ENCODE measurements at regions not wholly inside any gene's neighbourhood (a gene's known extent, or its start where the extent isn't known, plus 50 kb on each side); places are given as distances from the start of the nearest gene placed in this dataset.
"Not testable (repeated sequence)": the region's sequence is repeated elsewhere in the genome, so short reads cannot be mapped to it uniquely, and the experiment has no call there.

DNA sequence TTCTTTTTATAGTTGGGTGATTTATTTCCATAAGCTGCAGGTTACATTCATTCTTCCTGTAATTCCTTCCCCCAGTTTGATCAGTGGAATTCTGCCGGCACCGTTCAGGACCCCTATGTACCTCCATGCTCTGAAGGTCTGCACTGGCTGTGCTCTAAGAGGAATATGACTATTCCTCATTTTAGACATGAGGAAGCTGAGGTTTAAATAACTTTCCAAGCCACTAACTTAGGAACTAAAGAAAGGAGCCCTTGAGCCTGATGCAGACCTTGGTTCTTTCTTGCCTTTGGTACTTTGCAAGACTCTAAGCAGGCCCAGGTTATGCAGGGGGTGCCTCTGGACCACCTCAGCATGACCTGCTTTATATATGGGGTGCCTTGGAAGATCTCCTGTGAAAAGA, 318.5 kb downstream of the QKI start:
- no peak overlapping the region for H3K4me3 ChIP-seq
- 77% methylated on average over 2 of the region's 2 CpGs for WGBS
- no peaks in the 10 kb centered on the region for H3K36me3 ChIP-seq
- H3K27me3 ChIP-seq, result no peaks in the 10 kb centered on the region
- TF ChIP-seq POLR2AphosphoS5 (IDR thresholded peaks at IDR 0.05), result no peak
- TF ChIP-seq EP300 (IDR thresholded peaks at IDR 0.05), result no peak
- TF ChIP-seq POLR2A (IDR thresholded peaks at IDR 0.05), result no peak
- TF ChIP-seq, protein P1, sequence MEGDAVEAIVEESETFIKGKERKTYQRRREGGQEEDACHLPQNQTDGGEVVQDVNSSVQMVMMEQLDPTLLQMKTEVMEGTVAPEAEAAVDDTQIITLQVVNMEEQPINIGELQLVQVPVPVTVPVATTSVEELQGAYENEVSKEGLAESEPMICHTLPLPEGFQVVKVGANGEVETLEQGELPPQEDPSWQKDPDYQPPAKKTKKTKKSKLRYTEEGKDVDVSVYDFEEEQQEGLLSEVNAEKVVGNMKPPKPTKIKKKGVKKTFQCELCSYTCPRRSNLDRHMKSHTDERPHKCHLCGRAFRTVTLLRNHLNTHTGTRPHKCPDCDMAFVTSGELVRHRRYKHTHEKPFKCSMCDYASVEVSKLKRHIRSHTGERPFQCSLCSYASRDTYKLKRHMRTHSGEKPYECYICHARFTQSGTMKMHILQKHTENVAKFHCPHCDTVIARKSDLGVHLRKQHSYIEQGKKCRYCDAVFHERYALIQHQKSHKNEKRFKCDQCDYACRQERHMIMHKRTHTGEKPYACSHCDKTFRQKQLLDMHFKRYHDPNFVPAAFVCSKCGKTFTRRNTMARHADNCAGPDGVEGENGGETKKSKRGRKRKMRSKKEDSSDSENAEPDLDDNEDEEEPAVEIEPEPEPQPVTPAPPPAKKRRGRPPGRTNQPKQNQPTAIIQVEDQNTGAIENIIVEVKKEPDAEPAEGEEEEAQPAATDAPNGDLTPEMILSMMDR (IDR thresholded peaks at IDR 0.05), result no peak
- no peak overlapping the region for H3K27ac ChIP-seq
- no peaks in the 10 kb centered on the region for H3K4me1 ChIP-seq
- H3K9me3 ChIP-seq, result no peaks in the 10 kb centered on the region
- DNase-seq (ENCODE audit: low spot score in 2 of 2), result no peak

DNA sequence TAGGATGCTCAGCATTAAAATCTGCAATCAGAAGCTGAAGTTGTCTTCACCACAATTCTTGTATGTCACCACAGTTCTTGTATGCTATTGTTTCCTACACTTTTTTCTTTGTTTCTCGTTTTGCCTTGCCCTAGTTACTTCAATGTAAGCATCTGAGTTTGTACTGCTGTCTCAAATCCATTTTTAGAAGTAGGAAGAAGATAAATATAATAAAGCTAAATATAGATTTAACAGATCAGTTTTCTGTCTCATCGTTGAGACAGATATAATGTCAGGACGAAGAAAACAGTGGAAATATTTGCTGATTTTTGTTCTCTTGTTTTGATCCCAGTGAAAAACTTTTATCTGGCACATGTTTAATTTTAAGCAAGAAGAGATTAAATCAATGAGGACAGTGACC, 318.0 kb downstream of the QKI start:
- WGBS, result 53% methylated on average over 3 of the region's 3 CpGs

DNA sequence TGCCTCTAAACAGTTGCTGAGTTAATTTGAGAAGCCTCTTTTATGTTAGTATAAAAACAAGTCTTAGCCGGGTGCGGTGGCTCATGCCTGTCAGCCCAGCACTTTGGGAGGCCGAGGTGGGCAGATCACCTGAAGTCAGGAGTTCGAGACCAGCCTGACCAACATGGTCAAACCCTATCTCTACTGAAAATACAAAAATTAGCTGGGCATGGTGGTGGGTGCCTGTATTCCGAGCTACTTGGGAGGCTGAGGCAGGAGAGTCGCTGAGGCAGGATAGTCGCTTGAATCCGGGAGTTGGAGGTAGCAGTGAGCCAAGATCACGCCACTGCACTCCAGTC, 317.5 kb downstream of the QKI start:
- H3K36me3 ChIP-seq; H3K9me3 ChIP-seq; H3K4me1 ChIP-seq; H3K4me3 ChIP-seq; H3K27me3 ChIP-seq; DNase-seq (ENCODE audit: low spot score in 2 of 2); H3K27ac ChIP-seq: not testable (repeated sequence)
- 93% methylated on average over 9 of the region's 9 CpGs for WGBS

More for the DNA sequence above, 318.0 kb downstream of the QKI start:
- TF ChIP-seq POLR2A (IDR thresholded peaks at IDR 0.05), result no peak
- H3K36me3 ChIP-seq, result no peaks in the 10 kb centered on the region
- no peaks in the 10 kb centered on the region for H3K9me3 ChIP-seq
- H3K4me1 ChIP-seq, result no peaks in the 10 kb centered on the region
- H3K27ac ChIP-seq, result no peak overlapping the region
- H3K4me3 ChIP-seq, result no peak overlapping the region
- H3K27me3 ChIP-seq, result no peaks in the 10 kb centered on the region
- no peak for DNase-seq (ENCODE audit: low spot score in 2 of 2)

DNA sequence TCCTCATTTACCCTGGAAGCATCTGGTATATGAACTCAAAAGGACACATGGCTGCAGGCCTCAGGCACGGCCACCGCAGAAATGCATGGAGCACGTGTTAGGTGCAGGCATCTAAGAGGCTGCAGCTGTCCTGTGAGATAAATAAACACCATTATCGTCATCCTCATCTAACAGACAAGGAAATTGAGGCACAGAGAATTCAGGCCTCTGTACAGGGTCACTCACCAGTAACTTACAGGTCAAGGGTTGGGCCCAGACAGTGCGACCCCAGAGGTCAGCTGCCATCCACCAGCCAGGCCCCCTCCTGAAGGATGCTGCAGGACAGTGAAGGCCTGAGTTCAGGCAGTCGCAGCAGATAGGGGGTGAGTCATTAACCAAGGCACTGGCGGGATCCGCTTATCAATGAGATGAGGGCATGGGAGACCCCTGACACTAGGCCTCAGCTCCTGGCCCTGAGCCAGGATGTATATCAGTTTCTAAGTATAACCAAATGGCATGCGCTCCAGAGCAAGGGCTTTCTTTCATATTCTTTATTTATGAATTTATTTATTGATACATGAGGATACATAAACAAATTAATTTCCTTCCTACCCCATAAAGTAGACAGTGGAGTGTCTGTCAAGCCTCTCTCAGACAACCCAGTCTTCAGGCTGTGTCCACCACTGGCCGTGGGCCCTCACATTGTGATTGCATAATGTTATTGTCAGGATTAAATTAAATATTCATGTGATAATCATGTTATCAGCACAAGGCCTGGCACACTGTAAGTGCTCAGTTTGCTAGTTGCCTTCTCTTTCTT, 316.9 kb downstream of the QKI start:
- H3K36me3 ChIP-seq, result no peaks in the 10 kb centered on the region
- WGBS, result 88% methylated on average over 10 of the region's 10 CpGs
- no peaks in the 10 kb centered on the region for H3K27me3 ChIP-seq
- no peaks in the 10 kb centered on the region for H3K4me1 ChIP-seq
- no peak for TF ChIP-seq EP300 (IDR thresholded peaks at IDR 0.05)
- no peak for TF ChIP-seq POLR2AphosphoS5 (IDR thresholded peaks at IDR 0.05)
- no peak for TF ChIP-seq POLR2A (IDR thresholded peaks at IDR 0.05)
- TF ChIP-seq, protein P1 (IDR thresholded peaks at IDR 0.05), result no peak
- H3K27ac ChIP-seq, result no peak overlapping the region
- H3K4me3 ChIP-seq, result no peak overlapping the region
- DNase-seq (ENCODE audit: low spot score in 2 of 2), result peak in 1 of 2 donors; percentile 65
- H3K9me3 ChIP-seq, result no peaks in the 10 kb centered on the region

DNA sequence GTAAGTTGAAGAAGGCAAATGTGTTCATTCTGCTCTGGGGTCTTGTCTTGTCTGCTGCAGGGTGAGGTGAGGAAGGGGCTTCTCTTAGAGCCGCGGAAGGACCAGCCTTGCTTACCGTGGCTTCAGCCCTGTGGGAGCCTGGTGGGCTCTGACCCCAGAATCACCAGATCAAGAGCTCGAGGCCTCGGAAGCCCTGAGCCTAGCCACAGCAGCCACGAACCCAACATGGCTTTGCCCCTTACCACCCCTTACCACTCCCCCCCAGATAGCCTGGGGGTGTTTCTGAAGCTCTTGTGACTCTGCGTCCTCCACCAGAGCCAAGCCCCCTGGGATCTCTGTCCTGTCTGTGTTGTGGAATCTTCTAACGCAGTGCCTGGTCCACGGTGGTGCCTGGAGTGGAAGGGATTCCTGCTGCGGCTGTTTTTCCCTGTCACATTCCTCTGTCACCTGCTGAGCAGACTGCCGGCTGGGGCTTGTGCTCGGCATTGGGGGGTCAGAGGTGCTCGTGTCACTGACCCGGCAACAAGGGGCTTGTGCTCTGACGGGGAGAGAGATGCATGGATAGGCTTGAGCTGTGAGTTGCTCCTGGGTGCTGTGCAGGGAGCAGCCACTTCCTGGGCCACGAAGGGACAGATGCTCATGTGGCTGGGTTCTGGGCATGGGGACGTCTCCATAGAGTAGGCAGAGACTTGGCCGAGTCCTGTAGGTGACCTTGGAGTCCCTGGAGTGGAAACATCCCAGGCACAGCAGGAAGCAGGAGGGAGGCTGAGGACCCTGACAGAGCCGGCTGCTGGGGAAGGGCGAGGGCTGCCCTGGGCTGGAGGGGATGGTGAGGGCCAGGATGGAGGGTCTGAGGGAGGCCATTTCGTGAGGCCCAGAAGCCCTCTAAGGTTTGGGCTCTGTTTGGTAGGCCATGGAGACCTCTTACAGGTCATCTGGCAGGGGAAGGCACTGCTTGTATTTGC, 316.0 kb downstream of the QKI start:
- H3K4me1 ChIP-seq, result no peaks in the 10 kb centered on the region
- no peak overlapping the region for H3K4me3 ChIP-seq
- no peaks in the 10 kb centered on the region for H3K9me3 ChIP-seq
- H3K27ac ChIP-seq, result no peak overlapping the region
- no peak for TF ChIP-seq EP300 (IDR thresholded peaks at IDR 0.05)
- no peak for TF ChIP-seq POLR2A (IDR thresholded peaks at IDR 0.05)
- TF ChIP-seq POLR2AphosphoS5 (IDR thresholded peaks at IDR 0.05), result no peak
- TF ChIP-seq, protein P1 (IDR thresholded peaks at IDR 0.05), result no peak
- no peaks in the 10 kb centered on the region for H3K27me3 ChIP-seq
- DNase-seq (ENCODE audit: low spot score in 2 of 2), result peak in 1 of 2 donors; percentile 48
- WGBS, result 94% methylated on average over 17 of the region's 21 CpGs
- no peaks in the 10 kb centered on the region for H3K36me3 ChIP-seq
